ENCODE measurements at regions not wholly inside any gene's neighbourhood (a gene's known extent, or its start where the extent isn't known, plus 50 kb on each side); places are given as distances from the start of the nearest gene placed in this dataset.

DNA sequence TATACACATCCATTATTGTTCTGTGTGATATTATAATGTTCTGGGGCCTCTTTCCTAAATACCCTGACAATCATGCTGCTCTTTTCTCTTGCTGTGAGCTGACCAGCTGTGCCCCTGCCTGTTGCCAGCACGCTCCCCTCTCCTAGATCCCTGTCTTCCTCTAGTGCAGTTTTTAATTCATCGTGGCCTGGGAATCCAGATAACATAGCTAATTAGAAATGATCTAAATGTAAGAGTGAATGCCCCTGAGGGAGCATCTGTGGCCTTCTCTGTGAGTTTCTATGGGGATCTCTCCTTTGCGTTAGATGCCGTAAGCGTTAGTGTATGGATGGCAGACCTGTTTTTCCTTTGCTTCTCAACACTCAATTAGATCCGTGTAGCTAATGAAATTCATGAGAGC, 434.3 kb downstream of the SPRY1 start:
- no peak for TF ChIP-seq POLR2AphosphoS5 (IDR thresholded peaks at IDR 0.05)
- TF ChIP-seq, protein P1, sequence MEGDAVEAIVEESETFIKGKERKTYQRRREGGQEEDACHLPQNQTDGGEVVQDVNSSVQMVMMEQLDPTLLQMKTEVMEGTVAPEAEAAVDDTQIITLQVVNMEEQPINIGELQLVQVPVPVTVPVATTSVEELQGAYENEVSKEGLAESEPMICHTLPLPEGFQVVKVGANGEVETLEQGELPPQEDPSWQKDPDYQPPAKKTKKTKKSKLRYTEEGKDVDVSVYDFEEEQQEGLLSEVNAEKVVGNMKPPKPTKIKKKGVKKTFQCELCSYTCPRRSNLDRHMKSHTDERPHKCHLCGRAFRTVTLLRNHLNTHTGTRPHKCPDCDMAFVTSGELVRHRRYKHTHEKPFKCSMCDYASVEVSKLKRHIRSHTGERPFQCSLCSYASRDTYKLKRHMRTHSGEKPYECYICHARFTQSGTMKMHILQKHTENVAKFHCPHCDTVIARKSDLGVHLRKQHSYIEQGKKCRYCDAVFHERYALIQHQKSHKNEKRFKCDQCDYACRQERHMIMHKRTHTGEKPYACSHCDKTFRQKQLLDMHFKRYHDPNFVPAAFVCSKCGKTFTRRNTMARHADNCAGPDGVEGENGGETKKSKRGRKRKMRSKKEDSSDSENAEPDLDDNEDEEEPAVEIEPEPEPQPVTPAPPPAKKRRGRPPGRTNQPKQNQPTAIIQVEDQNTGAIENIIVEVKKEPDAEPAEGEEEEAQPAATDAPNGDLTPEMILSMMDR (IDR thresholded peaks at IDR 0.05 in 8 of 11, conservative IDR thresholded peaks at IDR 0.05 in 3 of 11): no peak
- TF ChIP-seq POLR2A (IDR thresholded peaks at IDR 0.05): no peak
